OCI-LY7 (cell line): ENCODE measurements at regions not wholly inside any gene's neighbourhood (a gene's known extent, or its start where the extent isn't known, plus 50 kb on each side); places are given as distances from the start of the nearest gene placed in this dataset.

Experiments
- BruUV-seq: library from RNA; stranded (reverse); fragments of 400-500 nt; replicated peaks from 2 replicates; lab custom pipeline; 2021; lab: Mats Ljungman, UMichigan
- CTCF ChIA-PET: fragments of 300-600 bp; sonication (Branson Sonifier 250); formaldehyde crosslinking; loops from one replicate; lab custom pipeline; 2022; ENCODE audit warnings: antibody characterized with exemption; ENCODE audit not compliant: unreplicated experiment; lab: Charles Lee
- POLR2A ChIA-PET: fragments of 300-600 bp; sonication (Branson Sonifier 250); formaldehyde crosslinking; loops from one replicate; lab custom pipeline; 2022; ENCODE audit warnings: antibody characterized with exemption; lab: Charles Lee
- DNase-seq: peaks from one replicate; pipeline ENCODE4 v3.0.0-alpha.2; 2015; ENCODE audit warnings: low spot score
- H2AFZ ChIP-seq: fragments of 200-600 bp; sonication (generic), shearing (Covaris generic); 2 replicates; pipeline ENCODE4 v1.6.1; 2014; ENCODE audit warnings: mild to moderate bottlenecking, antibody characterized with exemption, low read length, moderate library complexity
- H3K27ac ChIP-seq: fragments of 200-600 bp; sonication (generic); 2 replicates; pipeline ENCODE4 v1.5.1; 2014; ENCODE audit warnings: mixed run types, low read depth, mild to moderate bottlenecking, moderate library complexity, low read length, inconsistent platforms; ENCODE audit not compliant: poor library complexity, severe bottlenecking
- H3K36me3 ChIP-seq: fragments of 200-600 bp; sonication (generic); 2 replicates; pipeline ENCODE4 v1.6.1; 2014; ENCODE audit warnings: mild to moderate bottlenecking, antibody characterized with exemption, low read length, moderate library complexity, mixed read lengths; ENCODE audit not compliant: insufficient read depth
- H3K4me1 ChIP-seq: fragments of 200-600 bp; sonication (generic); 2 replicates; pipeline ENCODE4 v1.5.1; 2014; ENCODE audit warnings: mild to moderate bottlenecking, low read length; ENCODE audit not compliant: insufficient read depth, poor library complexity, severe bottlenecking
- H3K4me2 ChIP-seq: fragments of 200-600 bp; sonication (generic); 2 replicates; pipeline ENCODE4 v1.6.1; 2014; ENCODE audit warnings: mild to moderate bottlenecking, low read length
- H3K4me3 ChIP-seq: fragments of 200-600 bp; sonication (generic); 2 replicates; pipeline ENCODE4 v1.5.1; 2014; ENCODE audit warnings: mild to moderate bottlenecking, low read depth, low read length; ENCODE audit not compliant: poor library complexity, severe bottlenecking
- H3K79me2 ChIP-seq: fragments of 200-600 bp; sonication (generic); 2 replicates; pipeline ENCODE4 v1.6.1; 2016; ENCODE audit warnings: low read depth, mild to moderate bottlenecking, low read length, moderate library complexity, mixed read lengths; ENCODE audit not compliant: insufficient read depth
- H3K9me2 ChIP-seq: fragments of 200-600 bp; sonication (generic); 2 replicates; pipeline ENCODE4 v1.6.1; 2016; ENCODE audit warnings: mild to moderate bottlenecking, low read length, mixed read lengths; ENCODE audit not compliant: insufficient read depth
- H3K9me3 ChIP-seq: fragments of 200-600 bp; sonication (generic); 2 replicates; pipeline ENCODE4 v1.6.1; 2014; ENCODE audit warnings: mild to moderate bottlenecking, mixed run types, low read length, mixed read lengths
- H4K20me1 ChIP-seq: fragments of 200-600 bp; sonication (generic); 2 replicates; pipeline ENCODE4 v1.6.1; 2014; ENCODE audit warnings: mild to moderate bottlenecking, antibody characterized with exemption, low read length, moderate library complexity, mixed read lengths; ENCODE audit not compliant: insufficient read depth
- CTCF ChIP-seq: fragments of 200-600 bp; sonication (generic); conservative IDR thresholded peaks from 2 replicates; pipeline ENCODE4 v1.5.1; 2014; ENCODE audit warnings: mild to moderate bottlenecking, antibody characterized with exemption, low read length, moderate library complexity, mixed read lengths
- EZH2phosphoT487 ChIP-seq: fragments of 200-600 bp; sonication (generic); IDR thresholded peaks from 2 replicates; pipeline ENCODE4 v1.6.1; 2018; ENCODE audit warnings: low read depth, borderline replicate concordance, mild to moderate bottlenecking, mixed run types, antibody characterized with exemption, low read length, moderate library complexity, mixed read lengths
- intact Hi-C: fragments of 100-400 bp; cut with micrococcal nuclease; formaldehyde crosslinking; loops from one replicate; pipeline ENCODE4 v1.10.0; 2022; ENCODE audit not compliant: unreplicated experiment

GRCh38 chr6:139612135-139612465 is 237.7 kb upstream of the CITED2 start:
- Histone ChIP-seq H3K4me1 (no peaks in the 10 kb centered on the region), H4K20me1 (no peaks in the 10 kb centered on the region), H3K9me3 (no peaks in the 10 kb centered on the region), H3K9me2 (no peaks in the 10 kb centered on the region), H3K79me2 (no peaks in the 10 kb centered on the region), H3K36me3 (no peaks in the 10 kb centered on the region), H3K4me2 (no peak overlapping the region), H3K4me3 (no peak overlapping the region), H2AFZ (no peak overlapping the region), H3K27ac (no peak overlapping the region)
- ChIA-PET POLR2A (interaction anchor here (0.5 to 0.7 kb wide), 2 partner anchors 19 to 562 kb away, joined by 3 read pairs; no protein-coding TSS in a partner anchor), CTCF (no interaction called here)
- TF ChIP-seq EZH2phosphoT487, result no peak
- TF ChIP-seq CTCF, result no peak
- DNase-seq, result no peak
- no TSS peak for BruUV-seq
- intact Hi-C loops, result no loop called here

- no peaks in the 10 kb centered on the region for H4K20me1 ChIP-seq
- ChIA-PET CTCF (no interaction called here), POLR2A (interaction anchor here (0.5 to 0.7 kb wide), 2 partner anchors 19 to 562 kb away, joined by 3 read pairs; no protein-coding TSS in a partner anchor)
- DNase-seq, result no peak
- H3K4me1 ChIP-seq, result no peaks in the 10 kb centered on the region
- intact Hi-C loops, result no loop called here
- no peaks in the 10 kb centered on the region for H3K9me3 ChIP-seq
- H3K9me2 ChIP-seq, result no peaks in the 10 kb centered on the region
- no peak overlapping the region for H3K4me2 ChIP-seq
- H3K27ac ChIP-seq, result no peak overlapping the region
- TF ChIP-seq EZH2phosphoT487 (no peak), CTCF (no peak)
- no peaks in the 10 kb centered on the region for H3K36me3 ChIP-seq
- H3K4me3 ChIP-seq, result no peak overlapping the region
- H2AFZ ChIP-seq, result no peak overlapping the region
- no peaks in the 10 kb centered on the region for H3K79me2 ChIP-seq
- no TSS peak for BruUV-seq
These were observed 237.1 kb upstream of the CITED2 start for GRCh38 chr6:139611327-139612134.
